ENCODE measurements at regions not wholly inside any gene's neighbourhood (a gene's known extent, or its start where the extent isn't known, plus 50 kb on each side); places are given as distances from the start of the nearest gene placed in this dataset.

GRCh38 chr6:78462728-78463127, 404.6 kb upstream of the IRAK1BP1 start (continued):
- TF ChIP-seq, protein P1, sequence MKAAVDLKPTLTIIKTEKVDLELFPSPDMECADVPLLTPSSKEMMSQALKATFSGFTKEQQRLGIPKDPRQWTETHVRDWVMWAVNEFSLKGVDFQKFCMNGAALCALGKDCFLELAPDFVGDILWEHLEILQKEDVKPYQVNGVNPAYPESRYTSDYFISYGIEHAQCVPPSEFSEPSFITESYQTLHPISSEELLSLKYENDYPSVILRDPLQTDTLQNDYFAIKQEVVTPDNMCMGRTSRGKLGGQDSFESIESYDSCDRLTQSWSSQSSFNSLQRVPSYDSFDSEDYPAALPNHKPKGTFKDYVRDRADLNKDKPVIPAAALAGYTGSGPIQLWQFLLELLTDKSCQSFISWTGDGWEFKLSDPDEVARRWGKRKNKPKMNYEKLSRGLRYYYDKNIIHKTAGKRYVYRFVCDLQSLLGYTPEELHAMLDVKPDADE (IDR thresholded peaks at IDR 0.05): no peak
- no peak for TF ChIP-seq EZH2phosphoT487 (IDR thresholded peaks at IDR 0.05; ENCODE audit: unreplicated experiment)
- no peak for TF ChIP-seq JUNB (IDR thresholded peaks at IDR 0.05; ENCODE audit: unreplicated experiment)
- no peak for TF ChIP-seq ZNF331 (CRISPR knock-in tag; IDR thresholded peaks at IDR 0.05; ENCODE audit: low read depth)
- TF ChIP-seq CTCF (conservative IDR thresholded peaks at IDR 0.05; ENCODE audit: low read depth in 2 of 2): no peak

GRCh38 chr6:78465059-78465634, 402.2 kb upstream of the IRAK1BP1 start:
- Mint-ChIP-seq H3K27me3 (ENCODE audit: insufficient read depth, low read depth, poor library complexity) (peaks cover 5% of the 10 kb centered on the region), H3K4me1 (no peaks in the 10 kb centered on the region), H3K4me3 (no peak overlapping the region), H3K9me3 (peaks cover 45% of the 10 kb centered on the region), H3K27ac (no peak overlapping the region), H3K36me3 (ENCODE audit: low read depth) (peaks cover 16% of the 10 kb centered on the region; the same call in 2 of the 3 replicates)
- H3F3A ChIP-seq (replicated peaks; ENCODE audit: low read depth): no peaks in the 10 kb centered on the region
- H3K4me1 ChIP-seq (ENCODE audit: insufficient read depth): no peaks in the 10 kb centered on the region
- H3K9me2 ChIP-seq (ENCODE audit: insufficient read depth): 0 out of 2 replicates have a peak, but pooled peaks cover 5% of the 10 kb centered on the region
- H3K79me2 ChIP-seq (replicated peaks; ENCODE audit: insufficient read depth): no peaks in the 10 kb centered on the region
- DNase-seq (ENCODE audit: low spot score) (no peak), ATAC-seq (no peak)
- H3K27me3 ChIP-seq (ENCODE audit: insufficient read depth): no peaks in the 10 kb centered on the region
- no peak overlapping the region for H2AFZ ChIP-seq
- H4K20me1 ChIP-seq (replicated peaks; ENCODE audit: insufficient read depth): no peaks in the 10 kb centered on the region
- no peak overlapping the region for H3K4me2 ChIP-seq
- no peak overlapping the region for H3K4me3 ChIP-seq
- H3K36me3 ChIP-seq (ENCODE audit: insufficient read depth): no peaks in the 10 kb centered on the region; the same call in 1 of the 2 replicates
- no peak overlapping the region for H3K27ac ChIP-seq (ENCODE audit: low read depth)
- TF ChIP-seq ZNF114 (CRISPR knock-in tag; IDR thresholded peaks at IDR 0.05) (no peak), ZNF462 (CRISPR knock-in tag; IDR thresholded peaks at IDR 0.05) (no peak), REST (IDR thresholded peaks at IDR 0.05; ENCODE audit: unreplicated experiment) (no peak), POLR2AphosphoS5 (IDR thresholded peaks at IDR 0.05; ENCODE audit: low read depth) (no peak), EZH2phosphoT487 (IDR thresholded peaks at IDR 0.05; ENCODE audit: unreplicated experiment) (no peak), JUNB (IDR thresholded peaks at IDR 0.05; ENCODE audit: unreplicated experiment) (no peak), CREB1 (CRISPR knock-in tag; IDR thresholded peaks at IDR 0.05; ENCODE audit: low read depth) (no peak)
- TF ChIP-seq, protein P1 (IDR thresholded peaks at IDR 0.05): no peak

All from GM23338 (cell line).